ENCODE measurements at regions not wholly inside any gene's neighbourhood (a gene's known extent, or its start where the extent isn't known, plus 50 kb on each side); places are given as distances from the start of the nearest gene placed in this dataset.

DNA sequence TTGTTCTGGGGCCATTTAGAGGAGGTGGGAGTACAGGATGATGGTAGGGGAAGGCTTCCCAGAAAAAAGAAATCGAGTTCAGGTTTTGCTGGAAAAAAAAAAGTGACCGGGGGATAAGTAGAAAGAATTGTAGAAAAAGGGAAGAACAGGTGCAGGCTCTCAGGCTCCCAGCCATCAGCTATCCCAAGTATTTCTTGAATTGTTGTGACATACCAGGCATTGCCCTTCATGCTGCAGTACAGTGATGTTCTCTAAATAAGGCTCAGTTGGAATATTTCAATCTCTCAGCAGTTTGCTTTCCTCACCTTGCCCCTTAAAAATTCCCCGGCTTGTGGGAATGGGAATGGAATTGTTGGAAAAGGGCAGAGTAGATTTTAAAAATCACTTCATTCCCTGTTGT lies 82.5 kb upstream of the RGMA start:
- TF ChIP-seq, protein P1, sequence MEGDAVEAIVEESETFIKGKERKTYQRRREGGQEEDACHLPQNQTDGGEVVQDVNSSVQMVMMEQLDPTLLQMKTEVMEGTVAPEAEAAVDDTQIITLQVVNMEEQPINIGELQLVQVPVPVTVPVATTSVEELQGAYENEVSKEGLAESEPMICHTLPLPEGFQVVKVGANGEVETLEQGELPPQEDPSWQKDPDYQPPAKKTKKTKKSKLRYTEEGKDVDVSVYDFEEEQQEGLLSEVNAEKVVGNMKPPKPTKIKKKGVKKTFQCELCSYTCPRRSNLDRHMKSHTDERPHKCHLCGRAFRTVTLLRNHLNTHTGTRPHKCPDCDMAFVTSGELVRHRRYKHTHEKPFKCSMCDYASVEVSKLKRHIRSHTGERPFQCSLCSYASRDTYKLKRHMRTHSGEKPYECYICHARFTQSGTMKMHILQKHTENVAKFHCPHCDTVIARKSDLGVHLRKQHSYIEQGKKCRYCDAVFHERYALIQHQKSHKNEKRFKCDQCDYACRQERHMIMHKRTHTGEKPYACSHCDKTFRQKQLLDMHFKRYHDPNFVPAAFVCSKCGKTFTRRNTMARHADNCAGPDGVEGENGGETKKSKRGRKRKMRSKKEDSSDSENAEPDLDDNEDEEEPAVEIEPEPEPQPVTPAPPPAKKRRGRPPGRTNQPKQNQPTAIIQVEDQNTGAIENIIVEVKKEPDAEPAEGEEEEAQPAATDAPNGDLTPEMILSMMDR (IDR thresholded peaks at IDR 0.05), result no peak
- TF ChIP-seq POLR2A (IDR thresholded peaks at IDR 0.05), result no peak
